GM19395 (cell line): ENCODE measurements at regions not wholly inside any gene's neighbourhood (a gene's known extent, or its start where the extent isn't known, plus 50 kb on each side); places are given as distances from the start of the nearest gene placed in this dataset.

ENCODE experiments used
- ATAC-seq: cut with Tn5 transposase; IDR thresholded peaks from one replicate; pipeline ENCODE4 v1.9.1; 2021; ENCODE audit warnings: mild to moderate bottlenecking, moderate library complexity; ENCODE audit not compliant: unreplicated experiment

DNA sequence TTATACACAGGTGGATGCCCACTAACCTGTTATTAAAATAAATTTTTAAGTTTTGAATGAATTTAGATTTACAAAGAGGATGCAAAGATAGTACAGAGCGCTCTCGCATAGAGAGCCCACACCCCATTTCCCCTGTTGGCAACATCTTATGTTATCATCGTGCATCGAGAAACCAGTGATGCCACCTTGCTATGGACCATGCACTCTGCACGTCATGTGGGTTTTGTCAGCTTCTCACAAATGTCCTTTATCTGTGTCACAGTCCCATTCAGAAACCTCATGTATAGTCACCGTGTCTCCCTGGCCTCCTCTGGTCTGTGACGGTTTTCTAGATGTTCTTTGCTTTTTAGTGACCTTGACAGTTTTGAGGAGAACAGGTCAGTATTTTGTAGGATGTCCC lies 60.0 kb downstream of the ING1 start:
- ATAC-seq, result no peak

DNA sequence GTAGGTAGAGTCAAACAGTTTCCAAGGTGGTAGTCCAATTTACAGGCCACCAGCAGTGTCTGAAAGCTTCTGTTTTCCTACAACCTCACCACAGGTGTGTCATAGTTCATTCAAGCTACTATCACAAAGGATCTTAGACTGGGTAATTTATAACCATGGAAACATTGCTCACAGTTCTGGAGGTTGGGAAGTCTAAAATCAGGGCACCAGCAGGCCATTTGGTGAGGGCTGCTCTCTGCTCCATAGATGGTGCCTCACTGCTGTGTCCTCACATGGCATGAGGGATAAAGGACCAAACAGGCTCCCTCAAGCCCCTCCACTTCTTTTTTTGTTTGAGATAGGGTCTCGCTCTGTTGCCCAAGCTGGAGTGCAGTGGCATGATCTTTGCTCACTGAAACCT lies 60.6 kb downstream of the ING1 start:
- ATAC-seq, result no peak

DNA sequence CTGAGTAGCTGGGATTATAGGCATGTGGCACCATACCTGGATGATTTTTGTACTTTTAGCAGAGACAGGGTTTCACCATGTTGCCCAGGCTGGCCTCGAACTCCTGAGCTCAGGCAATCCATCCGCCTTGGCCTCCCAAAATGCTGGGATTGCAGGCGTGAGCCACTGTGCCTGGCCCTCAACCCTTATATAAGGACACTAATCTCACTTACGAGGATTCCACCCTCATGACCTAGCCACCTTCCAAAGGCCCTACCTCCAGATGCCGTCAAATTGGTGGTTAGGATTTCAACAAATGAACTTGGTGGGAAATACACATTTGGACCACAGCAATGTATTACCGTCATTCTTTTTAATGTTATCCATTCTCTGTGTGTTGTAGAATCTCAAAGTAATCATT lies 61.0 kb downstream of the ING1 start:
- ATAC-seq, result no peak

- no peak for ATAC-seq
Measured at GRCh38 chr13:110775576-110775975, 62.1 kb downstream of the ING1 start.

GRCh38 chr13:110777251-110777820 lies 63.8 kb downstream of the ING1 start:
- ATAC-seq, result no peak

- no peak for ATAC-seq
Measured at GRCh38 chr13:110779022-110779421, 65.5 kb downstream of the ING1 start.

GRCh38 chr13:110780422-110780821 lies 66.9 kb downstream of the ING1 start:
- ATAC-seq, result no peak

- no peak for ATAC-seq
Measured at GRCh38 chr13:110782185-110782584, 68.7 kb downstream of the ING1 start.

DNA sequence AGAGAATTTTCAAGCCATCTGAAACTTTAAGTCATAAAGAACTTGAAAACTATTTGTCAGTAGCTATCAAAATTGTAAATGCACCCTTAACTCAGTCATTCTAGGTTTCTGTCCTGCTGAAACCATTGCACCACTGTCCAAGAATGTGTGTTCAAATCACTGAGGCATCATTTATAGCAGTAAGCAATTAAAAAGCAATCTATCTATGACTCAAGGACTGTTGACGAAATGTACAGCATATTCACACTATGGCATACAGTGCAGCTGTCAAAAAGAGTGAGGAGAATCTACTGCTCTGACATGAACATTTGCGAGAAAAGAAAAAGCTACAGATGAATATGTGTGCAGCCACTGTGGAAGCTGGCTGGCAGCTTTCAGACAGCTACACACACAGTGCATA lies 71.2 kb downstream of the ING1 start:
- no peak for ATAC-seq

DNA sequence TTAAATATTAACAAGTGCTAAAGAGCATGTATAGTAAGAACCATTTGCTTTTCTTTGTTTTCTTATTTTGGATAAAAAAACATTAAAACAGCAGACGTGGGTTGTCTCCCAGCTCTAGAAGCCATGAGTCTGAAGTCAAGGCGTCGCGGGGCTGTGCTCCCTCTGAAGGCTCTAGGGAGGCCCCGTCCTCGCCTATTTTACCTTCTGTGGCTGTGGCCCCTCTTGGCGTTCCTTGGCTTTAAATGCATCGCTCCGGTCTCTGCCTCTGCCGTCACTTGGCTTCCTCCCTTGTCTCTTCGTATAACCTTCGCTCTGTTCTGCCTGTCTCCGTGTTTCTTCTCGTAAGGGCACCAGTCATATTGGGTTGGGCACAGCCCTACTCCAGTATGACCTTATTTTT lies 75.3 kb downstream of the ING1 start:
- ATAC-seq, result no peak

DNA sequence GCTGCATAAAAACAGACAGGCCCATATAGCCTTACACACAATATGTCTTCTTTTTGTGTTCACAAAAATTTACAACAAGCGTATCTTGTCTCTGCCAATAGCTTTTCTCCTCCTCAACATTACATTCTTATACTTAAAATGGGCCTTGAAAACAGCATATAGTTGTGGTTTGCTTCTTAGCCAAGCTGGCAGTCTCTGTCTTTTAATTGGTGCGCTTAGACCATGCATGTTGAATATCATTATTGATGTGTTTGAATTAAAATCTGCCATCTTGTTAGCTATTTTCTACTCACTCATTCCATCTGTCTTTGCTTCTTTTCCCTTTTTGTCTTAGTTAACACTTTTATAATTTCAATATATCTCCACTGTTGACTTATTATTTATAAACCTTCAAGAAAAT lies 76.4 kb downstream of the ING1 start:
- ATAC-seq, result no peak

DNA sequence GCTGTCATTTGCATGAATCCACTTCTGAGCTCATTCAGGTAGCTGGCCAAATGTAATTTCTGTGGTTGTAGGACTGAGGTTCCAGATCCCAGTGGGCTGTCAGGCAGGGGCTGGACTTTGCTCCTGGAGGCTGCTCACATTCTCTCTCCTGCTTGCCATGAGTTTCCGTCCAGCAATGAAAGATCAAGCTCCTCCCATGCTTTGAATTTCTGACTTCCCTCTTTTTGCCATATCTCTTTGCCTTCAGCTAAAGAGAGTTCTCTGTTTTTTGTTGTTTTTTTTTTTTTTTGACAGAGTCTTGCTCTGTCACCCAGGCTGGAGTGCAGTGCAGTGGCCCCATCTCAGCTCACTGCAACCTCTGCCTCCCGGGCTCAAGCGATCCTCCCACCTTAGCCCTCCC lies 76.9 kb downstream of the ING1 start:
- no peak for ATAC-seq

DNA sequence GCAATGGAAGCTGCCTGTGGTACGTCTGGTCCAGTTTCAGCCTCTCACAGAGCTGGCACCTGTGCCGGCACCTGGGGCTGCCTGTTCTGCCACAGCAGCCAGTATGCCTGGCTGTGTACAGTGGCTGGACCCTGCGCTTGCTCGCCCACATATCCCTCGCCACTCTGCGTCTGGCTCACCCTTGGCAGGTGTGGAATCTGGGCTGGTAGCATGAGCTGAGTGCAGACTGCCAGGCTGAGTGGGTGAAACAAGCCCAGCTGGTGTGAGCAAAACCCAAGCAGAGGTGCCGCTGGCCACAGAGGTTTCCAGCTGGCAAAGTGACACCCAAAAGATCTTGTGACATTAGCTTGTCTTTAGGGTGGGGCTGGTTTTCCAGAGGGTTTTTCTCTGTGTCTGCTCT lies 80.7 kb downstream of the ING1 start:
- ATAC-seq, result no peak

DNA sequence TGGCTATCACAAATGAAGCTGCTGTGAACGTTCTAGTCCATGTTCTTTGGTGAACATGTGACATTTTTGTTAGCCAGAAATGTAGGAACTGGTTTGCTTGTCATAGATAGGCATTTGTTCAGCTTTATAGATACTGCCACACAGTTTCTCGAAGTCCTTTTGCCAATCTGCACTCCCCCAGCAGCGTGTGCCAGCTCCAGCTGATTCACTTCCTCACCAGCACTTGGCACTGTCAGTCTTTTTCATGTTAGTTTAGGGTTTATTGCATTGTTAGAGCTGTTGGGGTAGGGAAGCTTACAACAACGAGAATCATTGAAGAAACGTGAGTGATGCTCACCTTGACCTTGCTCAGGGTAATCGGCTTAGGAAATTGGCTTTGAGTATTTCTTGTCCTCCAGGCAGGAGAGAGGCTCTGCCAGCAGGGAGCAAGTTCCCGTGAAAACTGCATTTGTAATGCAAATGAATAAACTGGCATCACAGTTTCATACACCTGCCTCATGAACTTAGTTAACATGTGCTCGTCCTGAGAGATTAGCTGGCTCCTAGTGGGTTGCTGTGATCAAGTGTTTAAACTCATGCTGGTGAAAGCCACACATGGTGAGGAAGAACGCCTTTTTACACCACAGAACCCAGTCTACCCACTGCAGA lies 83.9 kb downstream of the ING1 start:
- ATAC-seq, result no peak

- no peak for ATAC-seq
Measured at GRCh38 chr13:110798081-110798994, 84.8 kb downstream of the ING1 start.

DNA sequence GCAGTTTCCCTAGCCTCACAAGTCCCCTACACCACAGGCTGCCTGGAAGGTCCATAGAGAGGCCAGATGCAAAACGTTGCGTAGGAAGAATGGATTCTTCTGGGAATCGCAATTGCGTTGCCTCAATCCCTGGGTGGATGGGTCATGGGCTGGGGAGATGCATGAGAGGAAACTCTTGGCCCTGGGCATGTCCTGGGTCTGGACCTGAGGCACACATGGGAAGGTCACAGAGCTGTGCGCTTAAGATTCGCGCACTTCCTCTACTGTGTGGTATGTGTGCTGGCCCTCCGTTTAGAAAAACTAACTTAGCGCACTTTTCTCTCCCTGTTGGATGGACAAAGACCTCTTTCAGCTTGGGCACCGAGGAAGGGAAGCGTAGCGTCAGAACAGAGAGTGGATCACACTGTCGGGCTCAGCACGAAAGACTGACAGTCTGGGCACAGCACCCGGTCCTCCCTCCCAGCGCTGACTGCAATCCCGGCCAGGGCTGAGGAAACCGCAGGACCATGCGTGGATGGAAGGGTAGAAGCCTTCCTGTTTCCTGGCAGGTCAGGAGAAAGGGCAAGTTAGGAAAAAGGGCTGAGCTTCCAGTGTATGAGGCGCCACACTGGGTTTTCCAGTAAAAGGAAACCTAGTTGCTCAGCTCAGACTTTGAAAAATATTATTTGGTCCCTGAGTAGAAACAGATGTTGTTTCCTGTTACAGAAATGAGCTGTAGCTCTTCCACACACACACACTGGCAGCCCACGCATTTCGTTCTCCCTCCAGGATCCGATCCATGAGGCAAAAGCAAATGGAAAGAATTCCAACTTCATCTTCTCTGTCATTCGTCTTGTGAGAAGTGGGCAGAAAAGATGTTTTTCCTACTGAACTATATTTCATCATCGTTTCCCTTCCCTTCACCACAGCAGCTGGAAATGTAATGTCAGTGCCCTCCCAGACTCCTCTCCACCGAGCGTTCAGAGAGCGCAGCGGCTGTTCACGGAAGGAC lies 86.0 kb downstream of the ING1 start:
- ATAC-seq, result no peak

- no peak for ATAC-seq
Measured at GRCh38 chr13:110801044-110801443, 87.5 kb downstream of the ING1 start.

DNA sequence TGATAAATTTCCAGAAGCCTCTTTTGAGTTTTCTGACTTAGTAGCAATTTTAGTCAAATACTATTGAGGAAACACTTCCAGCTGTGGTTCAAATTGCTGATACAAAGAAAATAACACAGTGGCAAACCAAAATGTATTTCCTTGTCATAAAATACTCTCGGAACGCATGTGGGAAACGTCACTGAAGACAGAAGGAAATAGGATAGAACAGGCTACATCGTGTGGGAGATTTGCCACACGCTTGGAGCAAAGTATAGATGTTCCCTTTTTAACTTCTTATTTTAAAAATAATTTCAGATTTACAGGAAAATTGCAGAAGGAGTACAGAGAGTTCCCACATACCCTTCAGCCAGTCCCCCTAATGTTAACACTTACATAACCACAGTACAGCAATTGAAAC lies 88.8 kb downstream of the ING1 start:
- no peak for ATAC-seq

DNA sequence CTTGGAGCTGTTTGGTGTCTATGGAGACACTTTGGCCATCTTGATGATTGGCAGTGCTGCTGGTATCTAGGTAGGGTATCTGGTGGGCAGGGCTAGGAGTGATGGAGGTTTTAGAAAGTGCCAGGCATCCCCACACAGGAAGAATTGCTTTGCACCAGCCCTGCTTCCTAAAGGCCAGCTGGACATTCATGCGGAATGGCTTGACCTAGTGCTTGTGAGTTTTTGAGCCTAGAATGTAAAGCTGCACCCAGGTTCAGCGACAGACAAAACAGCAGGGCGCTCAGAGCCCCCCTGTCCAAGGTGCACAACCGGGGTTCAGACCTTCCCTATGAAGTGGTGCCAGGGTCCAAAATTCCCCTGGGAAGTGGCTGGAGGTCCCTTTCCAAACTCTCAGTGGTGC lies 93.1 kb downstream of the ING1 start:
- no peak for ATAC-seq

GRCh38 chr13:110807546-110807945 lies 94.0 kb downstream of the ING1 start:
- ATAC-seq, result no peak

DNA sequence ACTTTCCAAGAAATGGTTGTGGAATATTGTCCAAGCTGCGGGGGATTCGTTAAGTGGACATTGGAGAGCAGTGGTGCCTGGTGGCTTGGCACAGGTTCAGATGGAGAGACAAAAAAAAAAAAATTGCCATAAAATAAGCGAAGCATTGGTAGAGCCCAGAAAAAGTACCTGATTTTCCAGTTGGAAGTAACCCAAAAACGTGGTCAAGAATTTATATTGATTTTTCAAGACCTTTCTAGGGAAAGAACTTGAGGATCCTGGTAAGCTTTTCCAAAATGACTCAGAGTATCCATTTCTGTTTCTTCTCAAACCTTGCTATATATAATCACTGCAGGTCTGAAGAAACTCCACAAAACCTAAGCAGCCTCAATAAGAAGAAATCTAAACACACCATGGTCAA lies 94.6 kb downstream of the ING1 start:
- ATAC-seq, result no peak
